Breast epithelium (tissue), 4 donors: ENCODE measurements at regions not wholly inside any gene's neighbourhood (a gene's known extent, or its start where the extent isn't known, plus 50 kb on each side); places are given as distances from the start of the nearest gene placed in this dataset.
A peak's percentile ranks its signal among the peaks of the same experiment; 100 is the strongest.

Source experiments
- DNase-seq, 2 donors: peaks; one replicate each; pipeline ENCODE4 v3.0.0-alpha.2; 2019; ENCODE audit warnings: low spot score in 2 of 2
- H3K27ac ChIP-seq, 2 donors: fragments of 200-600 bp; sonication (generic) in 1 of 2; one replicate each; pipeline ENCODE4 v1.5.1; 2016 to 2019; ENCODE audit warnings: mild to moderate bottlenecking in 1 of 2
- H3K27me3 ChIP-seq, 2 donors: fragments of 200-600 bp; sonication (generic) in 1 of 2; one replicate each; pipeline versions ENCODE4 v1.5.1 to v1.6.0; 2017 to 2019; ENCODE audit warnings: control low read depth in 1 of 2, mild to moderate bottlenecking in 1 of 2
- H3K36me3 ChIP-seq: fragments of 200-600 bp; one replicate; pipeline ENCODE4 v1.5.1; 2019
- H3K4me1 ChIP-seq, 2 donors: fragments of 200-600 bp; sonication (generic); one replicate each; pipeline ENCODE4 v1.5.1; 2016 to 2019; ENCODE audit warnings: control low read depth in 1 of 2
- H3K4me3 ChIP-seq, 3 donors: fragments of 200-600 bp; sonication (generic); 1 replicate in 2 of 3; 2 replicates in 1 of 3; pipeline ENCODE4 v1.5.1; 2016 to 2019; ENCODE audit warnings: mild to moderate bottlenecking in 3 of 3, moderate library complexity in 2 of 3
- H3K9me3 ChIP-seq, 2 donors: fragments of 200-600 bp; sonication (generic) in 1 of 2; one replicate each; pipeline ENCODE4 v1.5.1; 2016 to 2019; ENCODE audit warnings: control low read depth in 1 of 2
- POLR2A ChIP-seq: fragments of 450-650 bp; IDR thresholded peaks from one replicate; pipeline ENCODE4 v1.6.1; 2016; ENCODE audit warnings: antibody characterized with exemption, mild to moderate bottlenecking, moderate library complexity
- POLR2AphosphoS5 ChIP-seq, 3 donors: sonication (generic); formaldehyde crosslinking; IDR thresholded peaks; one replicate each; pipeline ENCODE4 v1.6.1; 2017; ENCODE audit warnings: antibody characterized with exemption in 3 of 3
- intact Hi-C: fragments of 100-400 bp; cut with DNase I; formaldehyde crosslinking; loops from one replicate; pipeline ENCODE4 v1.15.1; 2023; ENCODE audit warnings: low total_unique reads
- TF ChIP-seq, protein P1 (sequence below), 3 donors: fragments of 450-650 bp; IDR thresholded peaks; one replicate each; pipeline ENCODE4 v1.5.1; 2016 to 2017; ENCODE audit warnings: antibody characterized with exemption in 3 of 3, mild to moderate bottlenecking in 3 of 3, moderate library complexity in 3 of 3

DNA sequence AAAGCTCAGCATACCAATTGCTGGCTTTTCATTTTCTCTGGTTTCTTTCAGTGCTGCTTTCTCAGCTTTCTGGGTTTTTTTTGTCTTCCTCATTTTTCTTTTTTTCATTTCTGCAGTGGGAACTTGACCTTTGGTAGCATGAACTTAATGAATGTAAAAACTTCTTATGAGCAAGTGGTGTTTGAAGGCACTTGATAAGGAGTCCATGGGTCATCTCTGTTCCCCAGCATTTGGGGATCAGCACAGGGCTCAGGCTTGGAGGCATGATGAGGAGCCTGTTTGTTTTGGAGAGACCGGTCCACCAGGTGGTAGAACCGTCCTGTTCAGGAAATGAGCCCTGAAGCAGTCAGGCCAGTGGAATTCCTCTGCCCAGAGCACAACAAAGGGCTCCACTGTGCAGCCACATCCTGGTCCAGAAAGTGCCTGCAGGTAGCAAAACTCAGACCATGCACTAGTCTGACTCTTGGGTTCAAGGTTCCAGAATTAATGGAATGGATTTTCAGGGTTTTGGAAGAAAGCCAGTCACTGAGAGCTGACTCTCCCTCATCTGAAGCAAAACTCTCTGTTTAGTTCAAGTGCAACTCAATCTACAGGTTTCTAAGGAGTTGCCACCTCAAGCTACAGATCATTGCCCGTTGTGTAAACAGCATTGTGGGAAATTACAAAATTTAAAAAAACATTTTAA is 52.3 kb upstream of the ADGRF1 start:
- intact Hi-C loops = no loop called here

DNA sequence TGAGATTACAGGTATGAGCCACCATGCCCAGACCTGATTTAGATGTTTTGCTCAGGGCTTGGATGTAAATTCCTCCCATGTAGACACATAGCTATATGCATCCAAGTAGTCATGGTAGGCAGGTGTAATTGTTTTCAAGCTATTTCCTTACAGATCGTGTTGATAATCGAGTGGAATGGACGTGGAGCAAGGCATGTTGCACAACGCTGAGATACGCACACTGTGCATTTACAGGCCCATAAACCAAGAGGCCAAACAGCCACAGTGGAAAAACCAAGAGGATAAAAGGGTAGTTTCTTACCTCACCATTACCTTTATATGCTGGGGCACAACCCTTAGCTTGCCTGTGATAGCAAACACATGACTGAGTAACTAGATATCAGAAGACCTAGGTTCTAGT is 51.0 kb upstream of the ADGRF1 start:
- Histone ChIP-seq H3K9me3 (no peaks in the 10 kb centered on the region), H3K4me1 (peaks cover 0 to 8% of the 10 kb centered on the region in 2 donors), H3K27ac (no peak overlapping the region), H3K27me3 (no peaks in the 10 kb centered on the region), H3K36me3 (no peaks in the 10 kb centered on the region), H3K4me3 (no peak overlapping the region)
- DNase-seq = no peak
- TF ChIP-seq POLR2A (no peak), POLR2AphosphoS5 (IDR thresholded peaks at IDR 0.05) (no peak)
- TF ChIP-seq, protein P1, sequence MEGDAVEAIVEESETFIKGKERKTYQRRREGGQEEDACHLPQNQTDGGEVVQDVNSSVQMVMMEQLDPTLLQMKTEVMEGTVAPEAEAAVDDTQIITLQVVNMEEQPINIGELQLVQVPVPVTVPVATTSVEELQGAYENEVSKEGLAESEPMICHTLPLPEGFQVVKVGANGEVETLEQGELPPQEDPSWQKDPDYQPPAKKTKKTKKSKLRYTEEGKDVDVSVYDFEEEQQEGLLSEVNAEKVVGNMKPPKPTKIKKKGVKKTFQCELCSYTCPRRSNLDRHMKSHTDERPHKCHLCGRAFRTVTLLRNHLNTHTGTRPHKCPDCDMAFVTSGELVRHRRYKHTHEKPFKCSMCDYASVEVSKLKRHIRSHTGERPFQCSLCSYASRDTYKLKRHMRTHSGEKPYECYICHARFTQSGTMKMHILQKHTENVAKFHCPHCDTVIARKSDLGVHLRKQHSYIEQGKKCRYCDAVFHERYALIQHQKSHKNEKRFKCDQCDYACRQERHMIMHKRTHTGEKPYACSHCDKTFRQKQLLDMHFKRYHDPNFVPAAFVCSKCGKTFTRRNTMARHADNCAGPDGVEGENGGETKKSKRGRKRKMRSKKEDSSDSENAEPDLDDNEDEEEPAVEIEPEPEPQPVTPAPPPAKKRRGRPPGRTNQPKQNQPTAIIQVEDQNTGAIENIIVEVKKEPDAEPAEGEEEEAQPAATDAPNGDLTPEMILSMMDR (IDR thresholded peaks at IDR 0.05) = no peak
- intact Hi-C loops = no loop called here

More for the DNA sequence above, 52.3 kb upstream of the ADGRF1 start:
- Histone ChIP-seq H3K4me1 (peaks cover 0 to 8% of the 10 kb centered on the region in 2 donors), H3K36me3 (no peaks in the 10 kb centered on the region), H3K4me3 (no peak overlapping the region), H3K9me3 (no peaks in the 10 kb centered on the region), H3K27me3 (no peaks in the 10 kb centered on the region), H3K27ac (no peak overlapping the region)
- no peak for TF ChIP-seq POLR2A
- TF ChIP-seq, protein P1 (IDR thresholded peaks at IDR 0.05) = no peak
- DNase-seq = peak in 1 of 2 donors; percentile 44

DNA sequence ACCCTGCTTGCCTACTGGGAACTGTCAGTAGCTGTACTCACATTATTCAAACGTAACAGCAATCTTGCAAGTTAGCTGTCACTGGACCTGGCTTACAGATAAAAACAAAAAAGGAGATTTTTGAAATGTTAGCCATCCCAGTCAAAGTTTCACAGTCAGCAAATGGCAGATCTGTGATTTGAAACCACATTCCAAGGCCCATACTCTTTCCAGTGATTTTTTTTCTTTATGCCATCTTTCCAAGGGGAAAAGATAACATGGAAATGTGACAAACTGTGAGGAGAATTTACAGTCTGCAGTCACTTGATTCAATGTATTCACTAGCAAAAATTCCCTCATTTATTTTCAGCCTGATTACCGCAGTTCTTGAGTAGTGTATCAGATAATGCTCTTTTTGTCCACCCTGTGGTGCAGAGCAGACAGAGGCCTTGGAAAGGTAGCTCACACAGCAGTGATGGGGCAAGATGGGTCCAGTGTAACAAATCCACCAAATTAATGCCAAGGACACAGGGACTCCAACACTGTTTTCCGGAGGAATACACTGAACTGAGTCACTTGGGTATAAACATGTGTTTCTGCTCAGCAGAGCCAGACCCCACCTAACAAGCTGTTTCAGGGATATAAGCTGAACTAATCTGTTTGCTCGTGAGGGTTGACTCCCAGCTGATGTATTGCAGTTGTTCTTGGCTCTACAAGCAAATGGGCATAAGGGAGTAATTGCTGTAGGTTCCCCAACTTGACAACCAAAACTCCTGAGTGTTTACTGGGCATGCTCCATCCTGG is 49.9 kb upstream of the ADGRF1 start:
- TF ChIP-seq, protein P1 (IDR thresholded peaks at IDR 0.05) = no peak
- TF ChIP-seq POLR2AphosphoS5 (IDR thresholded peaks at IDR 0.05) = no peak
- TF ChIP-seq POLR2A = no peak
- peaks cover 0 to 6% of the 10 kb centered on the region in 2 donors for H3K4me1 ChIP-seq
- no peak for DNase-seq
- no peaks in the 10 kb centered on the region for H3K9me3 ChIP-seq
- no peaks in the 10 kb centered on the region for H3K27me3 ChIP-seq
- no peak overlapping the region for H3K27ac ChIP-seq
- H3K36me3 ChIP-seq = no peaks in the 10 kb centered on the region
- intact Hi-C loops = no loop called here
- no peak overlapping the region for H3K4me3 ChIP-seq
